ENCODE measurements at regions not wholly inside any gene's neighbourhood (a gene's known extent, or its start where the extent isn't known, plus 50 kb on each side); places are given as distances from the start of the nearest gene placed in this dataset.

GRCh38 chr22:49381595-49382450, 445.9 kb downstream of the BRD1 start:
- Mint-ChIP-seq H3K4me1 (ENCODE audit: low read depth) (no peaks in the 10 kb centered on the region), H3K36me3 (ENCODE audit: low read depth) (peaks cover 23% of the 10 kb centered on the region), H3K4me3 (no peak overlapping the region), H3K27me3 (ENCODE audit: insufficient read depth) (peaks cover 3% of the 10 kb centered on the region; the same call in 1 of the 2 replicates), H3K27ac (no peak overlapping the region), H3K9me3 (peaks cover 66% of the 10 kb centered on the region)
- DNase-seq: no peak
- TF ChIP-seq, protein P1, sequence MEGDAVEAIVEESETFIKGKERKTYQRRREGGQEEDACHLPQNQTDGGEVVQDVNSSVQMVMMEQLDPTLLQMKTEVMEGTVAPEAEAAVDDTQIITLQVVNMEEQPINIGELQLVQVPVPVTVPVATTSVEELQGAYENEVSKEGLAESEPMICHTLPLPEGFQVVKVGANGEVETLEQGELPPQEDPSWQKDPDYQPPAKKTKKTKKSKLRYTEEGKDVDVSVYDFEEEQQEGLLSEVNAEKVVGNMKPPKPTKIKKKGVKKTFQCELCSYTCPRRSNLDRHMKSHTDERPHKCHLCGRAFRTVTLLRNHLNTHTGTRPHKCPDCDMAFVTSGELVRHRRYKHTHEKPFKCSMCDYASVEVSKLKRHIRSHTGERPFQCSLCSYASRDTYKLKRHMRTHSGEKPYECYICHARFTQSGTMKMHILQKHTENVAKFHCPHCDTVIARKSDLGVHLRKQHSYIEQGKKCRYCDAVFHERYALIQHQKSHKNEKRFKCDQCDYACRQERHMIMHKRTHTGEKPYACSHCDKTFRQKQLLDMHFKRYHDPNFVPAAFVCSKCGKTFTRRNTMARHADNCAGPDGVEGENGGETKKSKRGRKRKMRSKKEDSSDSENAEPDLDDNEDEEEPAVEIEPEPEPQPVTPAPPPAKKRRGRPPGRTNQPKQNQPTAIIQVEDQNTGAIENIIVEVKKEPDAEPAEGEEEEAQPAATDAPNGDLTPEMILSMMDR (IDR thresholded peaks at IDR 0.05): no peak

GRCh38 chr22:49380828-49381114, 446.9 kb downstream of the BRD1 start:
- H3K27ac Mint-ChIP-seq: no peak overlapping the region
- H3K4me1 Mint-ChIP-seq (ENCODE audit: low read depth): no peaks in the 10 kb centered on the region
- H3K4me3 Mint-ChIP-seq: no peak overlapping the region
- peaks cover 23% of the 10 kb centered on the region for H3K36me3 Mint-ChIP-seq (ENCODE audit: low read depth)
- H3K27me3 Mint-ChIP-seq (ENCODE audit: insufficient read depth): peaks cover 3% of the 10 kb centered on the region; the same call in 1 of the 2 replicates
- DNase-seq: no peak
- peaks cover 72% of the 10 kb centered on the region for H3K9me3 Mint-ChIP-seq
- TF ChIP-seq, protein P1 (IDR thresholded peaks at IDR 0.05): no peak

GRCh38 chr22:49380095-49380827, 447.4 kb downstream of the BRD1 start:
- no peaks in the 10 kb centered on the region for H3K4me1 Mint-ChIP-seq (ENCODE audit: low read depth)
- TF ChIP-seq, protein P1 (IDR thresholded peaks at IDR 0.05): no peak
- no peak overlapping the region for H3K4me3 Mint-ChIP-seq
- peaks cover 23% of the 10 kb centered on the region for H3K36me3 Mint-ChIP-seq (ENCODE audit: low read depth)
- H3K9me3 Mint-ChIP-seq: peaks cover 76% of the 10 kb centered on the region
- peaks cover 3% of the 10 kb centered on the region; the same call in 1 of the 2 replicates for H3K27me3 Mint-ChIP-seq (ENCODE audit: insufficient read depth)
- DNase-seq: no peak
- no peak overlapping the region for H3K27ac Mint-ChIP-seq

- peaks cover 23% of the 10 kb centered on the region for H3K36me3 Mint-ChIP-seq (ENCODE audit: low read depth)
- H3K27me3 Mint-ChIP-seq (ENCODE audit: insufficient read depth): peaks cover 3% of the 10 kb centered on the region; the same call in 1 of the 2 replicates
- H3K4me3 Mint-ChIP-seq: no peak overlapping the region
- TF ChIP-seq, protein P1 (IDR thresholded peaks at IDR 0.05): no peak
- DNase-seq: no peak
- peaks cover 82% of the 10 kb centered on the region for H3K9me3 Mint-ChIP-seq
- H3K4me1 Mint-ChIP-seq (ENCODE audit: low read depth): no peaks in the 10 kb centered on the region
- H3K27ac Mint-ChIP-seq: no peak overlapping the region
Measured at GRCh38 chr22:49377306-49377705, 450.4 kb downstream of the BRD1 start.

DNA sequence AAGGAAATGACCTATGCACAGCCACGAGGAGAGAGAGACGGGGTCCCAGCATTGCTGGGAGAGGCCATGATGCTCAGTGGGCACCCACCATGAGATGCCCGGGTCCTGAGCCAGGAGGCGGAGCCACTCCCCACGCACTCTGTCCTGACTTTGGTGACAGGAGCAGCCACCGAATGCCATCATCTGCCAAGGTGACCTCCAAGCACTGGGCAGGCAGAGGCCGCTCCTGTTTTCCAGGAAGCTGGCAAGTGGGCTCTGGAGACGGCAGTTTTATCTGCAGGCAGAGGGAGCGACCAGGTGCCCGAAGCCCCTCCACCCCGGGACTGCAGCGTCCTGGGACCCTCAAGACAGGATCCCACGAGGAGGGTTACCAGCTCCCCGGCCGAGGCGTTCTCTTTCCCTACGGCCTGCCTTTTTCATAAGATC, 453.9 kb downstream of the BRD1 start:
- Mint-ChIP-seq H3K4me1 (ENCODE audit: low read depth) (no peaks in the 10 kb centered on the region), H3K9me3 (peaks cover 80% of the 10 kb centered on the region), H3K4me3 (no peak overlapping the region), H3K27ac (no peak overlapping the region), H3K36me3 (ENCODE audit: low read depth) (peaks cover 8% of the 10 kb centered on the region), H3K27me3 (ENCODE audit: insufficient read depth) (peaks cover 4% of the 10 kb centered on the region; the same call in 1 of the 2 replicates)
- DNase-seq: no peak
- TF ChIP-seq, protein P1 (IDR thresholded peaks at IDR 0.05): no peak
